ENCODE measurements at regions not wholly inside any gene's neighbourhood (a gene's known extent, or its start where the extent isn't known, plus 50 kb on each side); places are given as distances from the start of the nearest gene placed in this dataset.

GRCh38 chr13:87999240-87999700, 328.1 kb downstream of the SLITRK5 start (continued):
- no peak for TF ChIP-seq ZNF398 (tag by site-specific recombination; IDR thresholded peaks at IDR 0.05)
- no peak for TF ChIP-seq ZNF530 (tag by site-specific recombination; IDR thresholded peaks at IDR 0.05; ENCODE audit: low read depth)

GRCh38 chr13:87999788-88000187, 328.6 kb downstream of the SLITRK5 start:
- TF ChIP-seq ZNF341 (tag by site-specific recombination; IDR thresholded peaks at IDR 0.05; ENCODE audit: low read depth) (no peak), ZNF24 (tag by site-specific recombination; IDR thresholded peaks at IDR 0.05) (no peak), ZNF501 (tag by site-specific recombination; IDR thresholded peaks at IDR 0.05) (no peak), ELK4 (IDR thresholded peaks at IDR 0.05; ENCODE audit: borderline replicate concordance, low read depth, low read length) (no peak), ZBTB20 (tag by site-specific recombination; IDR thresholded peaks at IDR 0.05) (no peak), ZSCAN4 (tag by site-specific recombination; IDR thresholded peaks at IDR 0.05) (no peak), ZNF704 (tag by site-specific recombination; IDR thresholded peaks at IDR 0.05) (no peak), KLF9 (tag by site-specific recombination; IDR thresholded peaks at IDR 0.05; ENCODE audit: low read depth) (no peak), TSHZ1 (tag by site-specific recombination; IDR thresholded peaks at IDR 0.05; ENCODE audit: borderline replicate concordance) (no peak), ZNF423 (tag by site-specific recombination; IDR thresholded peaks at IDR 0.05) (no peak), SETDB1 (IDR thresholded peaks at IDR 0.05; ENCODE audit: insufficient read length, low read length) (no peak), ZNF521 (tag by site-specific recombination; IDR thresholded peaks at IDR 0.05) (no peak), ZNF16 (tag by site-specific recombination; IDR thresholded peaks at IDR 0.05; ENCODE audit: low read depth) (no peak), ZNF777 (tag by site-specific recombination; IDR thresholded peaks at IDR 0.05; ENCODE audit: borderline replicate concordance) (no peak), ZNF280D (tag by site-specific recombination; IDR thresholded peaks at IDR 0.05) (no peak)
- Histone ChIP-seq H3K27ac (ENCODE audit: extremely low read depth, low read depth, low read length) (no peak overlapping the region), H3K9me3 (ENCODE audit: control insufficient read depth, insufficient read depth, low read depth, low read length) (no peaks in the 10 kb centered on the region), H3K4me1 (ENCODE audit: control insufficient read depth, insufficient read depth, low read length) (no peaks in the 10 kb centered on the region), H3K4me3 (ENCODE audit: low read depth, low read length) (no peak overlapping the region), H3K36me3 (ENCODE audit: control insufficient read depth in 2 of 2, insufficient read depth in 1 of 2, low read length in 2 of 2) (no peaks in the 10 kb centered on the region)
- ChIA-PET CTCF (no interaction called here), POLR2A (no interaction called here)

Data from HEK293 (cell line).